ENCODE measurements at regions not wholly inside any gene's neighbourhood (a gene's known extent, or its start where the extent isn't known, plus 50 kb on each side); places are given as distances from the start of the nearest gene placed in this dataset.

DNA sequence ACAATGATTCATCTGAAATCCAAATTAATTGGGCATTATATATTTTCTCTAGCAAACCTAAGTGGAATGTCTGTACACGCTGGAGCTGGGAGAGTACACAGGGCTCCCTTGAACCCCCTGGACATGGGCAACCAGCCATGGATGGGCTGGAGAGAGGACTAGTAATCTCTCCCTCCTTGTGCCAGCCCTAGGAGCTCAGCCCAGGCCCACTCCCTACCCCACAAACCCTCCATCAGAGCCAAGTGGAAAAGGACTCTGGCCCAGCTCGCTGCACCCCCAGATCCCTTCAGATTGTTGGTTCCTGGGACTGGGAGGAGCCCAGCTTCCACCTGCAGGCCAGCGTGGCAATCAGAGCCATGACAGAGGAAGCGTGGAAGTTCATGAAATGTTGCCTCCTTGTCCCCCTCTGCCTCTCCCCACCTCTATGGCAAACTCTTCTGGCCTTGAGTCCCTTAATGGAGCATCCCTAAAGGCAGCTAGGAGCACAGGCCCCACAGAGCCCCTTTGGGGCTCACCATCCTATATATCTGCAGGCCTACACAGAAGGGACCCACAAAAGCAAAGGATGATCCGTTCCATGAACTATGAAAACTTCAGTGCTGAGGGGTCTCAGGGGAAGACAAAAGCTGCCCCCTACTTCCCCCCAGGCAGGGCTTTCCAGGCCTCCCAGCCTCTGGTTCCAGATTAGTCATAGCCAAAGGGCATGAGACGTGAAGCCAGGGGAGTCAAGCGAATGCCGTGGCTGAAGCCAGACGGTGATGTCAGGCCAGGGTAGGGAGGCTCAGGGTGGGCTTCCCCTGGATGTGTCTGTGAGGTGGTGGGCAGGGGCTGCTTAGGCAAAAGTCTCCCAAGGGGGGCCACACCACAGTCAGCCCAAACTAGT is 126.4 kb upstream of the MAFB start:
- no peak for TF ChIP-seq EZH2 (IDR thresholded peaks at IDR 0.05; ENCODE audit: borderline replicate concordance, insufficient read depth, low read depth, low read length, poor library complexity, severe bottlenecking)
- TF ChIP-seq CTCF (IDR thresholded peaks at IDR 0.05), result no peak

Measured in B cell (primary cell).